Activated naive CD4-positive, alpha-beta T cell treated with anti-CD3 and anti-CD28 coated beads, Interleukin-2, amount 50 U/mL, for 72 hours (primary cell): ENCODE measurements at regions not wholly inside any gene's neighbourhood (a gene's known extent, or its start where the extent isn't known, plus 50 kb on each side); places are given as distances from the start of the nearest gene placed in this dataset.

Source experiments
- ATAC-seq, 2 donors: fragments of 150-1000 bp; cut with Tn5 transposase; 2 replicates each; pipeline ENCODE4 v1.10.0; 2021; ENCODE audit warnings: mild to moderate bottlenecking in 2 of 2, moderate library complexity in 2 of 2
- DNase-seq, 2 donors: peaks; one replicate each; pipeline ENCODE4 v3.0.0; 2021 to 2022; ENCODE audit warnings: low spot score in 2 of 2
- H3K27ac Mint-ChIP-seq, 2 donors: one replicate each; pipeline ENCODE4 v1.8.0; 2022; ENCODE audit warnings: mild to moderate bottlenecking in 2 of 2, mixed read lengths in 2 of 2
- H3K36me3 Mint-ChIP-seq, 2 donors: one replicate each; pipeline ENCODE4 v1.8.0; 2022; ENCODE audit warnings: mixed read lengths in 2 of 2
- H3K9me3 Mint-ChIP-seq, 2 donors: one replicate each; pipeline ENCODE4 v1.8.0; 2022; ENCODE audit warnings: mixed read lengths in 2 of 2

- no peak for ATAC-seq
- Mint-ChIP-seq H3K36me3 (peaks cover 5% of the 10 kb centered on the region in 2 donors), H3K27ac (no peak overlapping the region), H3K9me3 (peaks cover 12 to 25% of the 10 kb centered on the region in 2 donors)
- DNase-seq = no peak
Observed at GRCh38 chr3:82743196-82743595, 981.8 kb upstream of the GBE1 start.

DNA sequence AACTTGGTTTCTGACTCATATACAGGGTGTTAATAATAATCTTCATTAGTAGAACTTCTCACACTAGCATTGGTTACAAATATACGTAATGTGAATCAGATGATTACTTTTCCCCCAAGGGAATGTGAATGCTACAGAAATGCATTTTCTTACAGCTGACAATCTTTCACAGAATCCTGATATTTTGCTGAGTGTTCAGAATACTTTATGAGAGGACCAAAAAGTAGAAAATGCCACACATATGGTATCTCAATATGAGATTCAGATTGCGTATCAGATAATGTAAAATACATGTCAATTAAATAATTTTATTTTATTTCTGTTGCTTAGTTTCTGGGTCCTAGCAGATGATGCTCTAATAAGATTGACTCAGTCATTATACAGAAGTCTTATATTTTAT is 979.9 kb upstream of the GBE1 start:
- ATAC-seq (no peak), DNase-seq (no peak)
- Mint-ChIP-seq H3K27ac (no peak overlapping the region), H3K36me3 (peaks cover 5% of the 10 kb centered on the region in 2 donors), H3K9me3 (peaks cover 12% of the 10 kb centered on the region in 2 donors)

GRCh38 chr3:82739390-82739789 is 977.9 kb upstream of the GBE1 start:
- ATAC-seq (no peak), DNase-seq (no peak)
- Mint-ChIP-seq H3K9me3 (peaks cover 5% of the 10 kb centered on the region in 2 donors), H3K36me3 (peaks cover 5% of the 10 kb centered on the region in 2 donors), H3K27ac (no peak overlapping the region)

DNA sequence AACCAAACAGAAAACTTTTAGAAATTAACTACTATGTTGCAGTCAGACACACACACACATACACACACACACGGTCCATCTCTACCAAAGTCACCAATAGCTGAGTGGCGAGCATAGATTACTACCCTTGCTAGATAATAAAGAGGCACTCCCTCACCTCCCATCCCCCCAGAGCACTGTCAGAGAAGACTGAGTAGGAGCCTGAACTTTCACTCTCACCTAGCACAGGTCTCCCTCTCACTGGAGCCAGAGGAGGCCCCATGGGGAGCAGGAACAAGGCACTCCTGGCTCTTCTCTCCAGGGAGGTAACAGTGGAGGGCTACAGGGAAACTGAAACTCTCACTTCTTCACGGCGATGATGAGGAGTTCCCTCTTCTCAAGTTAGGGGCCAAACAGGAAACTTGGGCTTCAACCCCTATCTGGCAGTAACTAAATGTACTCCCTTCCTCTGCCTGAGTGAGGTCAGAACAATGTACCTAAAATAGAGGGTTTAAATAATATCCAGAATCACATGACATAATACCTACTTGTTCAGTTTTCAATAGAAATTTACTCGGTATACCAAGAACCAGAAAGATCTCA is 975.3 kb upstream of the GBE1 start:
- Mint-ChIP-seq H3K9me3 (no peaks in the 10 kb centered on the region), H3K27ac (no peak overlapping the region), H3K36me3 (no peaks in the 10 kb centered on the region)
- no peak for ATAC-seq
- DNase-seq = no peak

DNA sequence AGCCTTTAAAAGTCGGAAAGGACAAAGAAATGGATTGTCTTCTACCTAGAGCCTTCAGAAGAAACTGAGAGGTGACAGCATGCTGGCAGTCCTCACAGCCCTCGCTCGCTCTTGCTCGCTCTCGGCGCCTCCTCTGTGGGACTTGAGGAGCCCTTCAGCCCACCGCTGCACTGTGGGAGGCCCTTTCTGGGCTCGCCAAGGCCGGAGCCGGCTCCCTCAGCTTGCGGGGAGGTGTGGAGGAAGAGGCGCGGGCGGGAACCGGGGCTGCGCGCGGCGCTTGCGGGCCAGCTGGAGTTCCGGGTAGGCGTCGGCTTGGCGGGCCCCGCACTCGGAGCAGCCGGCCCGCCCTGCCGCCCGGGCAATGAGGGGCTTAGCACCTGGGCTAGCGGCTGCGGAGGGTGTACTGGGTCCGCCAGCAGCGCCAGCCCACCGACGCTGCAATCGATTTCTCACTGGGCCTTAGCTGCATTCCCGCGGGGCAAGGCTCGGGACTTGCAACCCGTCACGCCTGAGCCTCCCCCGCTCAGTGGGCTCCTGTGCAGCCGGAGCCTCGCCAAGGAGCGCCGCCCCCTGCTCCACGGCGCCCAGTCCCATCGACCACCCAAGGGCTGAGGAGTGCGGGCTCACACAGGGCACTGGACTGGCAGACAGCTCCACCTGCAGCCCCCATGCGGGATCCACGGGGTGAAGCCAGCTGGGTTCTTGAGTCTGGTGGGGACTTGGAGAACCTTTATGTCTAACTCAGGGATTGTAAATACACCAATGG is 953.8 kb upstream of the GBE1 start:
- ATAC-seq (no peak), DNase-seq (no peak)
- peaks cover 14 to 26% of the 10 kb centered on the region in 2 donors for H3K9me3 Mint-ChIP-seq
- H3K36me3 Mint-ChIP-seq = no peaks in the 10 kb centered on the region
- H3K27ac Mint-ChIP-seq = no peak overlapping the region

DNA sequence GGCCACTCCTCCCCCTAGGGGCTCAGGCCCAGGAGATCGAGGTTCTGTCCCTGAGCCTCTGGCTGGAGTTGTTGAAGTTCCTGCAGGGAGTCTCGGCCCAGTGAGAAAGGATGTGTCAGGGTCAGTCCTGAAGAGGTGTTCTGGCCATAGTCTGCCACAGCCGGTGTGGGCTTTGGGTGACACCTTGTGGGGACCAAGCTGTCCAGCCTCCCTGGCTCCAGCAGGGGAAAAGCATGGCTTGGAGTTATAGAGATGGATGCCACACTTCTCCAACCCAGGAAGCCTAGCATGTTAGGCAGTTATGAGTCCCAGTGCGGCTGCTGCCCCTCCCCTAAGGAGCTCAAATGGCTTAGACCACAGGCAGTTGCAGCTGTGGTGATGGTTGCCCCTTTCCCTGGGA is 945.6 kb upstream of the GBE1 start:
- Mint-ChIP-seq H3K27ac (no peak overlapping the region), H3K9me3 (peaks cover 26 to 54% of the 10 kb centered on the region in 2 donors), H3K36me3 (peaks cover 0 to 5% of the 10 kb centered on the region in 2 donors)
- no peak for DNase-seq
- no peak for ATAC-seq

DNA sequence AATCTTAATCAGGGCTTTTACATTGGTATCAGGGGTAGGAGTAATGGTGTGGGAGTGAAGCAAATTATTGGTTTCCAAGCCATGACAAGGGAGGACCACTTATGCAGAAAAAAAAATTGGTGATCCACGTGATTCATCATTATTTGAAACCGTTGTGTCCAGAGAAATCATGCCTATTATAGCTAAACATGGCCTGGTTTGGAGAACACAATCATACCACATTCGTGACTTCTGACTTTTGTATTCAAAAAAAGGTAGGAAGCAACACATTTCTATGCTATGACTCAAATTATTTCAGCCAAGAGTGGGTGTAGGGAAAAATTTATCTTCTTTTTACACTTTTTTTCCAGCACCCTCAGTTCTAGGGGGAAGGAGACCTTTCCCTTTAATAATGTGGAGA is 924.3 kb upstream of the GBE1 start:
- Mint-ChIP-seq H3K9me3 (peaks cover 0 to 4% of the 10 kb centered on the region in 2 donors), H3K27ac (no peak overlapping the region), H3K36me3 (no peaks in the 10 kb centered on the region)
- ATAC-seq = no peak
- DNase-seq = no peak

DNA sequence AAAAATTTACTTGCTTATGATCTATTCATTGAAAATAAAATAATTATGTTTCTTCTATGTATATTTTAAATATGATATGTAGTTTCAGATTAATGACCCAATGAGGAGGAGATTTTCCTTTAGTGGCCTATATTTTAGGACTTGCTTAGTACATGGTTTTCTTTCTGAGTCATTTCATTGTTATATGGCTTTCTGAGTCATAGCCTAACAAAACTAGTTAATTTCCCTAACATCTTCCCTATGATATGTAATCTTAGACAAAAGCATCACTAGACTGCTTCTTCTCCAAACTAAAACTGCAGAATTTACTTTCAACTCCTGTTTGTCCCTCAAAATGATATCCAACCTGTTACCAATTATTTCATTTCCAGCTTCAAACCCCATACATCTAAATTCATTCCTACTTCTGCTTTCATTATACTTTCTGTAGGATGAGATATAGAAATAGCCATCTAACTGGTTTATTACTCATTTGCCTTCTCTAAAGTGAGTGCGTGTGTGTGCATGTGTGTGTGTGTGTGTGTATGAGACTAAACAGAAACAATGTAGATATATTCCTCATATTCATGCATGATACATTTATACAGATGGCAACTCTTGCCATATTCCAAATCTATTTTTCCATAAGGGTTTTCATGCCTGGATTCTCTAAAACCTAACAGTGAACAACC is 915.0 kb upstream of the GBE1 start:
- Mint-ChIP-seq H3K9me3 (peaks cover 14 to 20% of the 10 kb centered on the region in 2 donors), H3K36me3 (no peaks in the 10 kb centered on the region), H3K27ac (no peak overlapping the region)
- DNase-seq = no peak
- ATAC-seq = no peak

- peaks cover 10 to 11% of the 10 kb centered on the region in 2 donors for H3K9me3 Mint-ChIP-seq
- DNase-seq = no peak
- no peak for ATAC-seq
- no peaks in the 10 kb centered on the region for H3K36me3 Mint-ChIP-seq
- no peak overlapping the region for H3K27ac Mint-ChIP-seq
Observed at GRCh38 chr3:82672966-82673365, 911.5 kb upstream of the GBE1 start.

DNA sequence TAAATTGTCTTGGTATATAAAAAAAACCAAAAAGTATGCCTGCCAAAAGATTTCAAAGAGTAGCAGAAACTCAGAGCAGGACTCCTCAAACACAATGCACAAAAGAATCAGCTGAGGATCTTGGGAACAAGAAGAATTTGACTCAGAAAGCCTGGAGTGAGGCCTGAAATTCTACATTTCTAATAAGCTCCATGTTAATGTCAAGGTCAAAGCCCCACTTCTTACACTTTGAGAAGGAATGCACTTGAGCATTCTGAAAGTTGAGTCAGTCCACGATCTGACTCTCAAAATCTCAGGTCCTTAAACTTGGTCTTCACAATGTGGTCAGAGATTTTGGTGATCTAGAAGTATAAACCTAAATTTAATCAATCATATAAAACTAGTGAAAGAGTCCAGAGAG is 910.0 kb upstream of the GBE1 start:
- no peaks in the 10 kb centered on the region for H3K36me3 Mint-ChIP-seq
- no peak overlapping the region for H3K27ac Mint-ChIP-seq
- DNase-seq (no peak), ATAC-seq (no peak)
- peaks cover 13 to 17% of the 10 kb centered on the region in 2 donors for H3K9me3 Mint-ChIP-seq

GRCh38 chr3:82654708-82655107 is 893.3 kb upstream of the GBE1 start:
- H3K27ac Mint-ChIP-seq = no peak overlapping the region
- ATAC-seq (no peak), DNase-seq (no peak)
- peaks cover 15 to 20% of the 10 kb centered on the region in 2 donors for H3K9me3 Mint-ChIP-seq
- H3K36me3 Mint-ChIP-seq = peaks cover 0 to 9% of the 10 kb centered on the region in 2 donors

DNA sequence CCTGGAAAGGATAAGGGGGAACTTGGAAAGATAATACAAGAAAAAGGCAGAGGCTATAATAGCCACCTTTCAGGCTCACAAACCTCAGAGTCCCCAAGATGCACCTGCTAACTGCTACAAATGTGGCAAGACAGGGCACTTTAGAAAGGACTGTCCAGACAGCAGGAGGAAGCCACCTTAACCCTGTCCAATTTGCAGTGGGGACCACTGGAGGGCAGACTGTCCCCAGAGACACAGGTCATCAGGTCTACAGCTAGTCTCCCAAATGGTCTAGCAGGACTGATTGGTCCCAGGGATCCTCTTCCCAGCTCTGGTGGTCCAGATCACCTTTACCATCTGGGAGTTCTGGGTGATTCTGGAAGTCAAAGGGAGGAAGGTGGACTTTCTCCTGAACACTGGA is 882.5 kb upstream of the GBE1 start:
- no peak for ATAC-seq
- Mint-ChIP-seq H3K27ac (no peak overlapping the region), H3K9me3 (peaks cover 9 to 27% of the 10 kb centered on the region in 2 donors), H3K36me3 (no peaks in the 10 kb centered on the region)
- DNase-seq = no peak

DNA sequence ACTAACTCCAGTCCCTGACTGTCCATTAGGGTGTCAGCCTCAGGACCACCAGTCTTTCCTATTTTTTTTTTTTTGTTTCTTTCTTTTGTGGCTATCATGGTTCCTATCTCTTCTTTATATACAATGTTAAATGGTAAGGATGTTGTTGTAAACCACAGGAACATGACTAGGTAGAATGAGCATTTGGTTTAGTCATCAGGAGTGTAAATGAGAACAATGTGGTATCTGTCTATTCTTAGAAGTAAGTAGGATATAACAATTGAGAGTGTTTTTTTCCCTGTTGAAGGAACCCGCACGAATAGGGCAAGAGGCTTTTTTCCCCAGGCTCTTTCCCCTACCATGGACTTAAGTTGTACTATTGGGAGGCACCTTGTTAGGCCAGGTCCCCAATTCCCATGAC is 880.3 kb upstream of the GBE1 start:
- ATAC-seq (no peak), DNase-seq (no peak)
- H3K9me3 Mint-ChIP-seq = peaks cover 4 to 19% of the 10 kb centered on the region in 2 donors
- no peaks in the 10 kb centered on the region for H3K36me3 Mint-ChIP-seq
- no peak overlapping the region for H3K27ac Mint-ChIP-seq

DNA sequence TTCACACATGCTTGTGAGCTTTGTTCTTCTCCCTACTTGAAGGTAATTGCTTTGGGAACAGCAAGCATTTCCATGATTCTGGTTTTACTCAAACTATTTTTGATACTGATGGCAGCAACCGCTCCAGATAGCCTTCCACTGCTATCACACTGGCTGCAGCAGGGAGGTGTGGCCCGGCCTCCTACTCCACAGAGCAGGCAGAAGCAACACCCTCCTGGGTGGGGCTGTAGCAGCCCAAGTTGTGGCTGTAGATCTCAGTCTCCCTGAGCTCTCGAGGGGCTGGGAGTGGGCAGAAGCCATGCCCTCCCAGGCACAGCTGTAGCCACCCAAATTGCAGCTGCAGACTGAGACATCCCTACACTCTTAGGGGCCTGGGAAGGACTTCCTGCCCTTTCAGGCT is 878.8 kb upstream of the GBE1 start:
- Mint-ChIP-seq H3K36me3 (no peaks in the 10 kb centered on the region), H3K27ac (no peak overlapping the region), H3K9me3 (peaks cover 4 to 8% of the 10 kb centered on the region in 2 donors)
- ATAC-seq (no peak), DNase-seq (no peak)

DNA sequence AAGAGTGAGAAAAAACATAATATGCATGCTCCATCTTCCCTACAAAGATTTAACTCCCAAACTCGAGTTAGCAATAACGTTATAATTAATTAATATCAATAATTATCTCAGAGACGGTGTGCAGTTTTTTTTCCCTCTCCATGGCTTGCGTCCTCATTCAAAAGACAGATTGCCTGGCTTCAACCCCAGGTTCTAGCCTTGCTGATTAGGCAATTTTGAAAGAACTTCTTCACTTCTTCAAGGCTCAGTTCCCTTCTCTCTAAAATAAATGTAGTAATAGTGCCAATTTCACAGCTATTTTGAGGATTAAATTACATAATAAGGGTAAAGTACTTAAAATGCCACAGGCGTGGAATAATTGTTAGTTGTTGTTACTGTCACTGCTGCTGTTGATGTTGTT is 876.1 kb upstream of the GBE1 start:
- Mint-ChIP-seq H3K27ac (no peak overlapping the region), H3K9me3 (peaks cover 0 to 7% of the 10 kb centered on the region in 2 donors), H3K36me3 (no peaks in the 10 kb centered on the region)
- ATAC-seq (no peak), DNase-seq (no peak)

- ATAC-seq (no peak), DNase-seq (no peak)
- no peaks in the 10 kb centered on the region for H3K36me3 Mint-ChIP-seq
- H3K27ac Mint-ChIP-seq = no peak overlapping the region
- H3K9me3 Mint-ChIP-seq = peaks cover under 1 to 5% of the 10 kb centered on the region in 2 donors
Observed at GRCh38 chr3:82636177-82636576, 874.7 kb upstream of the GBE1 start.

GRCh38 chr3:82633319-82633718 is 871.9 kb upstream of the GBE1 start:
- Mint-ChIP-seq H3K27ac (no peak overlapping the region), H3K36me3 (no peaks in the 10 kb centered on the region), H3K9me3 (peaks cover 10 to 13% of the 10 kb centered on the region in 2 donors)
- DNase-seq (no peak), ATAC-seq (no peak)
